SK-N-SH treated with all-trans-retinoic acid at 6 μM for 48 hours (cell line): ENCODE measurements at regions not wholly inside any gene's neighbourhood (a gene's known extent, or its start where the extent isn't known, plus 50 kb on each side); places are given as distances from the start of the nearest gene placed in this dataset.

Source experiments
- ATAC-seq: fragments of 200-7000 bp; cut with Tn5 transposase; 3 replicates; pipeline ENCODE4 v1.9.1; 2020; ENCODE audit warnings: mild to moderate bottlenecking, moderate library complexity
- ARNTL ChIP-seq: fragments of 450-650 bp; formaldehyde crosslinking; IDR thresholded peaks from 2 replicates; pipeline ENCODE4 v1.5.0; 2020; ENCODE audit warnings: low read depth, mild to moderate bottlenecking, moderate library complexity, borderline replicate concordance
- BACH2 ChIP-seq: fragments of 250-450 bp; sonication (Bioruptor Pico); IDR thresholded peaks from 2 replicates; pipeline ENCODE4 v1.9.0; 2021; ENCODE audit warnings: mild to moderate bottlenecking, borderline replicate concordance
- CSDC2 ChIP-seq: fragments of 250-450 bp; sonication (Bioruptor Pico); IDR thresholded peaks from 2 replicates; pipeline ENCODE4 v1.5.0; 2020; ENCODE audit warnings: mild to moderate bottlenecking, moderate library complexity
- ESRRG ChIP-seq: fragments of 250-450 bp; sonication (Bioruptor Pico); IDR thresholded peaks from 2 replicates; pipeline ENCODE4 v1.6.1; 2021; ENCODE audit warnings: mild to moderate bottlenecking
- GLIS3 ChIP-seq: fragments of 250-450 bp; sonication (Bioruptor Pico); IDR thresholded peaks from 2 replicates; pipeline ENCODE4 v1.5.0; 2020; ENCODE audit warnings: mild to moderate bottlenecking, moderate library complexity
- ISL1 ChIP-seq: fragments of 250-450 bp; sonication (Bioruptor Pico); IDR thresholded peaks from 2 replicates; pipeline ENCODE4 v2.1.2; 2022; ENCODE audit warnings: mild to moderate bottlenecking, moderate library complexity
- OSR1 ChIP-seq: fragments of 250-450 bp; sonication (Bioruptor Pico); IDR thresholded peaks from 2 replicates; pipeline ENCODE4 v1.8.0; 2022; ENCODE audit warnings: moderate library complexity, mild to moderate bottlenecking, inconsistent platforms
- PPARA ChIP-seq: fragments of 250-450 bp; sonication (Bioruptor Pico); IDR thresholded peaks from 2 replicates; pipeline ENCODE4 v1.5.0; 2020; ENCODE audit warnings: mild to moderate bottlenecking, borderline replicate concordance
- RARB ChIP-seq: fragments of 250-450 bp; sonication (Bioruptor Pico); IDR thresholded peaks from 2 replicates; pipeline ENCODE4 v1.8.0; 2021; ENCODE audit warnings: mild to moderate bottlenecking, moderate library complexity
- SNAI2 ChIP-seq: fragments of 250-450 bp; sonication (Bioruptor Pico); IDR thresholded peaks from 2 replicates; pipeline ENCODE4 v1.5.0; 2020; ENCODE audit warnings: mild to moderate bottlenecking, moderate library complexity
- TCF4 ChIP-seq: fragments of 250-450 bp; sonication (Bioruptor Pico); IDR thresholded peaks from 2 replicates; pipeline ENCODE4 v1.8.0; 2021; ENCODE audit warnings: mild to moderate bottlenecking, moderate library complexity, borderline replicate concordance
- TOX ChIP-seq: fragments of 250-450 bp; sonication (Bioruptor Pico); IDR thresholded peaks from 2 replicates; pipeline ENCODE4 v1.8.0; 2021; ENCODE audit warnings: mild to moderate bottlenecking, moderate library complexity, borderline replicate concordance
- ZC3H10 ChIP-seq: fragments of 250-450 bp; sonication (Bioruptor Pico); IDR thresholded peaks from 2 replicates; pipeline ENCODE4 v1.5.1; 2021; ENCODE audit warnings: mild to moderate bottlenecking, moderate library complexity
- ZFP3 ChIP-seq: fragments of 250-450 bp; sonication (Bioruptor Pico); IDR thresholded peaks from 2 replicates; pipeline ENCODE4 v1.5.0; 2020; ENCODE audit warnings: mild to moderate bottlenecking, moderate library complexity
- ZFP30 ChIP-seq: fragments of 450-650 bp; formaldehyde crosslinking; IDR thresholded peaks from 2 replicates; pipeline ENCODE4 v1.5.0; 2022; ENCODE audit warnings: mild to moderate bottlenecking, moderate library complexity
- ZNF70 ChIP-seq: fragments of 450-650 bp; formaldehyde crosslinking; IDR thresholded peaks from 2 replicates; pipeline ENCODE4 v1.5.0; 2020; ENCODE audit warnings: mild to moderate bottlenecking, moderate library complexity
- ZNF8 ChIP-seq: fragments of 450-650 bp; formaldehyde crosslinking; IDR thresholded peaks from 2 replicates; pipeline ENCODE4 v1.5.0; 2020; ENCODE audit warnings: mild to moderate bottlenecking, moderate library complexity
- TF ChIP-seq, protein P1 (sequence below): fragments of 250-450 bp; sonication (Bioruptor Pico); IDR thresholded peaks from 2 replicates; pipeline ENCODE4 v1.5.0; 2020; ENCODE audit warnings: mild to moderate bottlenecking, moderate library complexity
- TF ChIP-seq, protein P2 (sequence below): fragments of 250-450 bp; sonication (Bioruptor Pico); IDR thresholded peaks from 2 replicates; pipeline ENCODE4 v1.5.1; 2020; ENCODE audit warnings: low read depth, mild to moderate bottlenecking, moderate library complexity
- TF ChIP-seq, protein P3 (sequence below): fragments of 250-450 bp; sonication (Bioruptor Pico); IDR thresholded peaks from 2 replicates; pipeline ENCODE4 v1.8.0; 2020; ENCODE audit warnings: mild to moderate bottlenecking, moderate library complexity, borderline replicate concordance
- TF ChIP-seq, protein P4 (sequence below): fragments of 250-450 bp; sonication (Bioruptor Pico); IDR thresholded peaks from 2 replicates; pipeline ENCODE4 v1.5.1; 2021; ENCODE audit warnings: mild to moderate bottlenecking, moderate library complexity

DNA sequence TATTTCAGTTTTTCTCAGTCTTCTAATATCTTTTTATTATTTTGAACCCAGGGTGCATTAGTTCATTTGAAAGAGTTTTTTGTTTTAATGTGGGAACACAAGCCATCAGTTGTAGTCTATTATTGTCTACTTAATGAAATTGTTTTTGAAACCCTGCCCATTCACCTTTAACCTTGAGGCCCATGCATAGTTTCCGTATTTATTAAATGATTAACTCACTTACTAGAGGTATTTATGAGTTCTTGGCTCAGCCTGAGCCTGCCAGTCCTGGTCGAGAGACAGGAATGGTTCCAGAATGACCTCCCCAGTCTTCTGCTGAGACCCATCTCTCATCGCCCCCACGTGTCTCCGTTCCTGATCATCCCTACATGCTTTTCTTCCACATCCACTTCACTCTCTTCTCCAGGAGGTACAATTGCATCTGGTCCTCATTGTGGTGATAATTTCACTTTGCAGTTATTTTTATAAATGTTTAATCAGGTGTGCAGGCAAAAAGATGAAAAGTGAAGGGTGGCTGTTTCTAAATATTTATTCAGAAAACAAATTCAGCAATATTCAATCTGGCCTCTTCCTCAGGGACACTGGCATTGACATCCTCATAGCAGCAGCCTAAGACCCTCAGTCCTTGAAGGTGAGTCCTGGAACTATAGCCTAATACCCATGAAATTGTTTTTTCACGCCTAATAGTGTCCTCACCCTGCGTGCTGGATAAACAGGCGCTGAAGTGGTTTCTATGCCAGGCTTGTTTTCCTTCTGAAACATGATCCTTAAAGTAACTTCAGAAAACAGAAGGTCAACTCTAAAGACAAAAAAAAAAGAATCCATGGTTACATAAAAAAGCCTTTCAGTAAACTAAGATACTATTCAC is 112.8 kb downstream of the KDR start:
- TF ChIP-seq, protein P1, sequence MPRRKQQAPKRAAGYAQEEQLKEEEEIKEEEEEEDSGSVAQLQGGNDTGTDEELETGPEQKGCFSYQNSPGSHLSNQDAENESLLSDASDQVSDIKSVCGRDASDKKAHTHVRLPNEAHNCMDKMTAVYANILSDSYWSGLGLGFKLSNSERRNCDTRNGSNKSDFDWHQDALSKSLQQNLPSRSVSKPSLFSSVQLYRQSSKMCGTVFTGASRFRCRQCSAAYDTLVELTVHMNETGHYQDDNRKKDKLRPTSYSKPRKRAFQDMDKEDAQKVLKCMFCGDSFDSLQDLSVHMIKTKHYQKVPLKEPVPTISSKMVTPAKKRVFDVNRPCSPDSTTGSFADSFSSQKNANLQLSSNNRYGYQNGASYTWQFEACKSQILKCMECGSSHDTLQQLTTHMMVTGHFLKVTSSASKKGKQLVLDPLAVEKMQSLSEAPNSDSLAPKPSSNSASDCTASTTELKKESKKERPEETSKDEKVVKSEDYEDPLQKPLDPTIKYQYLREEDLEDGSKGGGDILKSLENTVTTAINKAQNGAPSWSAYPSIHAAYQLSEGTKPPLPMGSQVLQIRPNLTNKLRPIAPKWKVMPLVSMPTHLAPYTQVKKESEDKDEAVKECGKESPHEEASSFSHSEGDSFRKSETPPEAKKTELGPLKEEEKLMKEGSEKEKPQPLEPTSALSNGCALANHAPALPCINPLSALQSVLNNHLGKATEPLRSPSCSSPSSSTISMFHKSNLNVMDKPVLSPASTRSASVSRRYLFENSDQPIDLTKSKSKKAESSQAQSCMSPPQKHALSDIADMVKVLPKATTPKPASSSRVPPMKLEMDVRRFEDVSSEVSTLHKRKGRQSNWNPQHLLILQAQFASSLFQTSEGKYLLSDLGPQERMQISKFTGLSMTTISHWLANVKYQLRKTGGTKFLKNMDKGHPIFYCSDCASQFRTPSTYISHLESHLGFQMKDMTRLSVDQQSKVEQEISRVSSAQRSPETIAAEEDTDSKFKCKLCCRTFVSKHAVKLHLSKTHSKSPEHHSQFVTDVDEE (CRISPR knock-in tag) = no peak
- no peak for TF ChIP-seq TOX (CRISPR knock-in tag)
- TF ChIP-seq ZFP3 (CRISPR knock-in tag) = no peak
- no peak for TF ChIP-seq GLIS3 (CRISPR knock-in tag)
- no peak for TF ChIP-seq ZNF70 (CRISPR knock-in tag)
- TF ChIP-seq PPARA (CRISPR knock-in tag) = no peak
- no peak for TF ChIP-seq ESRRG
- TF ChIP-seq ZFP30 (CRISPR knock-in tag) = no peak
- no peak for ATAC-seq

DNA sequence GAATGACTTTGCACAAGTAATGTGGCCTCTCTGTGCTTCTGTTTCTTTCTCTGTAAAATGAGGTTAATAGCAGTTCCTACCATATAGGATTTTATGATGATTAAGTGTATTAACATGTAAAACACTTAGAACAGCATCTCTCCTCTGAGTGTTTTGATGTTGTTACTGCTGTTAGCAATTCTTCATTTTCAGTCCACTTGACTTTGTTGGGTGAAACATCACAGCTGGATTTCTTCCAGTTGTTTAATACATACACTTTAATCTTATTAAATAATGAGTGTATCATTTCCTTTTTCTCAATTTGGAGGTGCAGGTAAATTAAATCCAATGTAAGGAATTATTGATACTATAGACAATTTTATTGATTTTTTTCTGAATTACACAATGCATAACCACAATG is 113.6 kb downstream of the KDR start:
- ATAC-seq = no peak
- TF ChIP-seq ZNF70 (CRISPR knock-in tag) = no peak
- no peak for TF ChIP-seq SNAI2 (CRISPR knock-in tag)
- TF ChIP-seq, protein P2, sequence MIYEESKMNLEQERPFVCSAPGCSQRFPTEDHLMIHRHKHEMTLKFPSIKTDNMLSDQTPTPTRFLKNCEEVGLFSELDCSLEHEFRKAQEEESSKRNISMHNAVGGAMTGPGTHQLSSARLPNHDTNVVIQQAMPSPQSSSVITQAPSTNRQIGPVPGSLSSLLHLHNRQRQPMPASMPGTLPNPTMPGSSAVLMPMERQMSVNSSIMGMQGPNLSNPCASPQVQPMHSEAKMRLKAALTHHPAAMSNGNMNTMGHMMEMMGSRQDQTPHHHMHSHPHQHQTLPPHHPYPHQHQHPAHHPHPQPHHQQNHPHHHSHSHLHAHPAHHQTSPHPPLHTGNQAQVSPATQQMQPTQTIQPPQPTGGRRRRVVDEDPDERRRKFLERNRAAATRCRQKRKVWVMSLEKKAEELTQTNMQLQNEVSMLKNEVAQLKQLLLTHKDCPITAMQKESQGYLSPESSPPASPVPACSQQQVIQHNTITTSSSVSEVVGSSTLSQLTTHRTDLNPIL (CRISPR knock-in tag) = no peak
- TF ChIP-seq ZC3H10 (CRISPR knock-in tag) = no peak
- no peak for TF ChIP-seq CSDC2 (CRISPR knock-in tag)
- TF ChIP-seq, protein P3, sequence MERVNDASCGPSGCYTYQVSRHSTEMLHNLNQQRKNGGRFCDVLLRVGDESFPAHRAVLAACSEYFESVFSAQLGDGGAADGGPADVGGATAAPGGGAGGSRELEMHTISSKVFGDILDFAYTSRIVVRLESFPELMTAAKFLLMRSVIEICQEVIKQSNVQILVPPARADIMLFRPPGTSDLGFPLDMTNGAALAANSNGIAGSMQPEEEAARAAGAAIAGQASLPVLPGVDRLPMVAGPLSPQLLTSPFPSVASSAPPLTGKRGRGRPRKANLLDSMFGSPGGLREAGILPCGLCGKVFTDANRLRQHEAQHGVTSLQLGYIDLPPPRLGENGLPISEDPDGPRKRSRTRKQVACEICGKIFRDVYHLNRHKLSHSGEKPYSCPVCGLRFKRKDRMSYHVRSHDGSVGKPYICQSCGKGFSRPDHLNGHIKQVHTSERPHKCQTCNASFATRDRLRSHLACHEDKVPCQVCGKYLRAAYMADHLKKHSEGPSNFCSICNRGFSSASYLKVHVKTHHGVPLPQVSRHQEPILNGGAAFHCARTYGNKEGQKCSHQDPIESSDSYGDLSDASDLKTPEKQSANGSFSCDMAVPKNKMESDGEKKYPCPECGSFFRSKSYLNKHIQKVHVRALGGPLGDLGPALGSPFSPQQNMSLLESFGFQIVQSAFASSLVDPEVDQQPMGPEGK (CRISPR knock-in tag) = no peak
- no peak for TF ChIP-seq ZFP30 (CRISPR knock-in tag)
- TF ChIP-seq, all 23 proteins: peak for 0

DNA sequence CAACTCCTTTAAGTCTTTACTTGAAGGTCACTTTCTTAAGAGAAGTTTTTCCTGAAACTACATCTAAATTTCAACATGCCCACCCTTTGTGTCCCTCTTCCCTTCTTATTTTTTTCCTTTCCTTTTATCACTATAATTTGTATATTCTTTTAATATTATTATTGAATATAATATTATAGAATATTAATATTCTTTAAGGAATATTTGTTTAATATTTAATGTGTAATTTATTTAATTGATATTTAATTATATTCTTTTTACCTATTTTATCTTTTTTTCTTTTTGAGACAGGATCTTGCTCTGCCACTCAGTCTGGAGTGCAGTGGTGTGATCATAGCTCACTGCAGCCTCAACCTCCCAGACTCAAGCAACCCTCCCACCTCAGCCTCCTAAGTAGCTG is 114.8 kb downstream of the KDR start:
- TF ChIP-seq TCF4 (no peak), ARNTL (CRISPR knock-in tag) (no peak), OSR1 (CRISPR knock-in tag) (no peak), ESRRG (no peak), PPARA (CRISPR knock-in tag) (no peak), TOX (CRISPR knock-in tag) (no peak), CSDC2 (CRISPR knock-in tag) (no peak), RARB (CRISPR knock-in tag) (no peak), ZNF70 (CRISPR knock-in tag) (no peak), ZC3H10 (CRISPR knock-in tag) (no peak), SNAI2 (CRISPR knock-in tag) (no peak), BACH2 (no peak), ZNF8 (CRISPR knock-in tag) (no peak), ZFP30 (CRISPR knock-in tag) (no peak), ISL1 (CRISPR knock-in tag) (no peak)
- TF ChIP-seq, protein P4, sequence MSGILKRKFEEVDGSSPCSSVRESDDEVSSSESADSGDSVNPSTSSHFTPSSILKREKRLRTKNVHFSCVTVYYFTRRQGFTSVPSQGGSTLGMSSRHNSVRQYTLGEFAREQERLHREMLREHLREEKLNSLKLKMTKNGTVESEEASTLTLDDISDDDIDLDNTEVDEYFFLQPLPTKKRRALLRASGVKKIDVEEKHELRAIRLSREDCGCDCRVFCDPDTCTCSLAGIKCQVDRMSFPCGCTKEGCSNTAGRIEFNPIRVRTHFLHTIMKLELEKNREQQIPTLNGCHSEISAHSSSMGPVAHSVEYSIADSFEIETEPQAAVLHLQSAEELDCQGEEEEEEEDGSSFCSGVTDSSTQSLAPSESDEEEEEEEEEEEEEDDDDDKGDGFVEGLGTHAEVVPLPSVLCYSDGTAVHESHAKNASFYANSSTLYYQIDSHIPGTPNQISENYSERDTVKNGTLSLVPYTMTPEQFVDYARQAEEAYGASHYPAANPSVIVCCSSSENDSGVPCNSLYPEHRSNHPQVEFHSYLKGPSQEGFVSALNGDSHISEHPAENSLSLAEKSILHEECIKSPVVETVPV = no peak
- TF ChIP-seq, protein P3 (CRISPR knock-in tag) = no peak
- TF ChIP-seq, protein P1 (CRISPR knock-in tag) = no peak
- TF ChIP-seq, protein P2 (CRISPR knock-in tag) = no peak
- ATAC-seq = no peak
